Activated T-cell treated with anti-CD3 and anti-CD28 coated beads, Interleukin-2, amount 50 U/mL, for 72 hours (primary cell): ENCODE measurements at regions not wholly inside any gene's neighbourhood (a gene's known extent, or its start where the extent isn't known, plus 50 kb on each side); places are given as distances from the start of the nearest gene placed in this dataset.

Source experiments
- ATAC-seq, 2 donors: fragments of 150-1000 bp; cut with Tn5 transposase; replicated peaks in 1 of 2; 2 replicates each; pipeline ENCODE4 v1.10.0; 2021; ENCODE audit warnings: moderate library complexity in 2 of 2, mild to moderate bottlenecking in 1 of 2
- DNase-seq, 2 donors: peaks; one replicate each; pipeline ENCODE4 v3.0.0; 2021 to 2022; ENCODE audit warnings: mixed read lengths in 1 of 2
- H3K27ac Mint-ChIP-seq: one replicate; pipeline ENCODE4 v1.8.0; 2022; ENCODE audit warnings: mild to moderate bottlenecking, moderate library complexity, mixed read lengths
- H3K27me3 Mint-ChIP-seq: one replicate; pipeline ENCODE4 v1.8.0; 2022; ENCODE audit warnings: low read depth, mixed read lengths
- H3K36me3 Mint-ChIP-seq, 2 donors: one replicate each; pipeline ENCODE4 v1.8.0; 2022; ENCODE audit warnings: mixed read lengths in 2 of 2, mild to moderate bottlenecking in 1 of 2; ENCODE audit not compliant: insufficient read depth in 2 of 2
- H3K4me1 Mint-ChIP-seq: one replicate; pipeline ENCODE4 v1.8.0; 2022; ENCODE audit warnings: low read depth, mixed read lengths
- H3K4me3 Mint-ChIP-seq, 2 donors: one replicate each; pipeline ENCODE4 v1.8.0; 2022; ENCODE audit warnings: mild to moderate bottlenecking in 2 of 2, mixed read lengths in 2 of 2, moderate library complexity in 2 of 2
- H3K9me3 Mint-ChIP-seq, 2 donors: one replicate each; pipeline ENCODE4 v1.8.0; 2022; ENCODE audit warnings: mixed read lengths in 2 of 2

GRCh38 chr3:28752290-28752689 is 403.7 kb upstream of the AZI2 start:
- DNase-seq: no peak
- no peaks in the 10 kb centered on the region for H3K4me1 Mint-ChIP-seq
- no peak overlapping the region for H3K4me3 Mint-ChIP-seq
- H3K27ac Mint-ChIP-seq: no peak overlapping the region
- peaks cover 4 to 6% of the 10 kb centered on the region in 2 donors for H3K36me3 Mint-ChIP-seq
- H3K27me3 Mint-ChIP-seq: no peaks in the 10 kb centered on the region
- ATAC-seq: no peak
- H3K9me3 Mint-ChIP-seq: peaks cover 12 to 22% of the 10 kb centered on the region in 2 donors

GRCh38 chr3:28756056-28756455 is 407.4 kb upstream of the AZI2 start:
- Mint-ChIP-seq H3K4me1 (no peaks in the 10 kb centered on the region), H3K27ac (no peak overlapping the region), H3K4me3 (no peak overlapping the region), H3K36me3 (peaks cover 0 to 2% of the 10 kb centered on the region in 2 donors), H3K9me3 (peaks cover 4 to 7% of the 10 kb centered on the region in 2 donors), H3K27me3 (no peaks in the 10 kb centered on the region)
- ATAC-seq (no peak), DNase-seq (no peak)

- Mint-ChIP-seq H3K4me1 (no peaks in the 10 kb centered on the region), H3K9me3 (peaks cover 0 to 2% of the 10 kb centered on the region in 2 donors), H3K27ac (no peak overlapping the region), H3K36me3 (no peaks in the 10 kb centered on the region), H3K27me3 (no peaks in the 10 kb centered on the region), H3K4me3 (no peak overlapping the region)
- ATAC-seq: no peak
- no peak for DNase-seq
These were observed 409.5 kb upstream of the AZI2 start for GRCh38 chr3:28758115-28758514.

- Mint-ChIP-seq H3K4me1 (no peaks in the 10 kb centered on the region), H3K27me3 (no peaks in the 10 kb centered on the region), H3K9me3 (peaks cover 0 to 2% of the 10 kb centered on the region in 2 donors), H3K36me3 (no peaks in the 10 kb centered on the region), H3K27ac (no peak overlapping the region), H3K4me3 (no peak overlapping the region)
- DNase-seq: no peak
- no peak for ATAC-seq
These were observed 412.8 kb upstream of the AZI2 start for GRCh38 chr3:28761375-28761774.

- Mint-ChIP-seq H3K4me1 (no peaks in the 10 kb centered on the region), H3K36me3 (peaks cover 0 to 1% of the 10 kb centered on the region in 2 donors), H3K4me3 (no peak overlapping the region), H3K27ac (no peak overlapping the region), H3K27me3 (no peaks in the 10 kb centered on the region), H3K9me3 (peaks cover 5 to 9% of the 10 kb centered on the region in 2 donors)
- no peak for ATAC-seq
- DNase-seq: no peak
These were observed 416.6 kb upstream of the AZI2 start for GRCh38 chr3:28765194-28765593.

GRCh38 chr3:28768439-28768838 is 419.8 kb upstream of the AZI2 start:
- Mint-ChIP-seq H3K36me3 (peaks cover 0 to 1% of the 10 kb centered on the region in 2 donors), H3K27ac (no peak overlapping the region), H3K27me3 (no peaks in the 10 kb centered on the region), H3K4me3 (no peak overlapping the region), H3K9me3 (peaks cover 5 to 18% of the 10 kb centered on the region in 2 donors), H3K4me1 (no peaks in the 10 kb centered on the region)
- DNase-seq (no peak), ATAC-seq (no peak)

GRCh38 chr3:28777806-28778475 is 429.3 kb upstream of the AZI2 start:
- Mint-ChIP-seq H3K9me3 (peaks cover 3 to 4% of the 10 kb centered on the region in 2 donors), H3K4me3 (no peak overlapping the region), H3K27ac (no peak overlapping the region), H3K36me3 (no peaks in the 10 kb centered on the region), H3K27me3 (peaks cover 6% of the 10 kb centered on the region), H3K4me1 (no peaks in the 10 kb centered on the region)
- no peak for DNase-seq
- ATAC-seq: no peak

GRCh38 chr3:28780480-28780879 is 431.9 kb upstream of the AZI2 start:
- H3K27me3 Mint-ChIP-seq: peaks cover 6% of the 10 kb centered on the region
- DNase-seq (no peak), ATAC-seq (no peak)
- H3K9me3 Mint-ChIP-seq: peaks cover 0 to 4% of the 10 kb centered on the region in 2 donors
- H3K4me3 Mint-ChIP-seq: no peak overlapping the region
- no peaks in the 10 kb centered on the region for H3K36me3 Mint-ChIP-seq
- H3K4me1 Mint-ChIP-seq: no peaks in the 10 kb centered on the region
- H3K27ac Mint-ChIP-seq: no peak overlapping the region

- Mint-ChIP-seq H3K4me3 (no peak overlapping the region), H3K36me3 (no peaks in the 10 kb centered on the region), H3K9me3 (peaks cover 0 to 3% of the 10 kb centered on the region in 2 donors), H3K27me3 (peaks cover 6% of the 10 kb centered on the region), H3K27ac (no peak overlapping the region), H3K4me1 (no peaks in the 10 kb centered on the region)
- ATAC-seq (no peak), DNase-seq (no peak)
These were observed 432.4 kb upstream of the AZI2 start for GRCh38 chr3:28781053-28781452.

- ATAC-seq (no peak), DNase-seq (no peak)
- H3K4me1 Mint-ChIP-seq: no peaks in the 10 kb centered on the region
- H3K27me3 Mint-ChIP-seq: peaks cover 6% of the 10 kb centered on the region
- H3K36me3 Mint-ChIP-seq: no peaks in the 10 kb centered on the region
- no peak overlapping the region for H3K4me3 Mint-ChIP-seq
- H3K27ac Mint-ChIP-seq: no peak overlapping the region
- H3K9me3 Mint-ChIP-seq: peaks cover 0 to 3% of the 10 kb centered on the region in 2 donors
These were observed 437.8 kb upstream of the AZI2 start for GRCh38 chr3:28786446-28786845.

- H3K27ac Mint-ChIP-seq: no peak overlapping the region
These were observed 439.9 kb upstream of the AZI2 start for GRCh38 chr3:28788571-28788970.

GRCh38 chr3:28791713-28792255 is 443.2 kb upstream of the AZI2 start:
- Mint-ChIP-seq H3K9me3 (peaks cover 2 to 3% of the 10 kb centered on the region in 2 donors), H3K27me3 (no peaks in the 10 kb centered on the region), H3K36me3 (no peaks in the 10 kb centered on the region), H3K4me3 (no peak overlapping the region), H3K27ac (no peak overlapping the region), H3K4me1 (no peaks in the 10 kb centered on the region)
- DNase-seq: no peak
- ATAC-seq: no peak

More at GRCh38 chr3:28788571-28788970, 439.9 kb upstream of the AZI2 start:
- no peaks in the 10 kb centered on the region for H3K36me3 Mint-ChIP-seq
- H3K4me1 Mint-ChIP-seq: no peaks in the 10 kb centered on the region
- ATAC-seq (no peak), DNase-seq (no peak)
- H3K4me3 Mint-ChIP-seq: no peak overlapping the region
- H3K9me3 Mint-ChIP-seq: peaks cover 0 to under 1% of the 10 kb centered on the region in 2 donors
- H3K27me3 Mint-ChIP-seq: no peaks in the 10 kb centered on the region

GRCh38 chr3:28792604-28793003 is 444.0 kb upstream of the AZI2 start:
- DNase-seq (no peak), ATAC-seq (no peak)
- Mint-ChIP-seq H3K4me3 (no peak overlapping the region), H3K27ac (no peak overlapping the region), H3K36me3 (no peaks in the 10 kb centered on the region), H3K9me3 (peaks cover 2 to 4% of the 10 kb centered on the region in 2 donors), H3K27me3 (no peaks in the 10 kb centered on the region), H3K4me1 (no peaks in the 10 kb centered on the region)

GRCh38 chr3:28799084-28799483 is 450.5 kb upstream of the AZI2 start:
- Mint-ChIP-seq H3K27ac (no peak overlapping the region), H3K9me3 (peaks cover 0 to 3% of the 10 kb centered on the region in 2 donors), H3K4me1 (no peaks in the 10 kb centered on the region), H3K4me3 (no peak overlapping the region), H3K36me3 (no peaks in the 10 kb centered on the region), H3K27me3 (no peaks in the 10 kb centered on the region)
- ATAC-seq (no peak), DNase-seq (no peak)
